ENCODE measurements at regions not wholly inside any gene's neighbourhood (a gene's known extent, or its start where the extent isn't known, plus 50 kb on each side); places are given as distances from the start of the nearest gene placed in this dataset.

DNA sequence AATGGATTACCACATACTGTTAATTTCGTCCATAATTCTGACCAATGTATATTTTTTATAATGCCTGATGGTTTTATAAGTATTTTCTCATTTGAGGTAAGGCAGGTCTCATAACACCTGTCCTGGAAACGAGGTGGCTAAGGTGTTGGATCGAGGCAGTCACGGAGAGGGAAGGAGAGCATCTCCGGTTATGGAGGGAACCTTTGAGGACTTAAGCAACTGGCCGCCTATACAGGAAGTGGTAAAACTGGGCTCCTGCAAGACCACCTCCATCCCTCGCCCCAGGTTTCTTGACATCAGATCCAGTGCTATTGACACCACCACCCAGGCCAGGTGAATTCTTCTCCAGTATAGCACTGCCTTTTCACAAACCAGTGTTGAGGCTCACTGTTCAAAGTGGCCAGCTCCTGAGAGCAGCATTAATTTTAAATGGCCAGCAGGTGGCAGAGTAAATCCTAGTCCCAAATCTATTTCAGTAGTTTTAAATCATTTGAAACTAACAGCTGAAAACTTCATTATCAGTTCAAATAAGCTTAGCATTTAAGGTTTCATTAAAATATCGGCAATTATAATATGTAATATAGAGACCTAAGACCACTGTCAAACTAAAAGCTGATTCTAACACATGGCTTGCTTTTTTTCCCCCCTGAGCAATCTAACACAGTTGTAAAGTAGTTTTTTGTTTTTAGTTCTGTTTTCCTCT, 100.8 kb downstream of the PPM1A start:
- intact Hi-C loops (cut with micrococcal nuclease), result loop anchor here (1.0 kb wide), 2 partner anchors 209 to 902 kb away; no protein-coding TSS in a partner anchor

DNA sequence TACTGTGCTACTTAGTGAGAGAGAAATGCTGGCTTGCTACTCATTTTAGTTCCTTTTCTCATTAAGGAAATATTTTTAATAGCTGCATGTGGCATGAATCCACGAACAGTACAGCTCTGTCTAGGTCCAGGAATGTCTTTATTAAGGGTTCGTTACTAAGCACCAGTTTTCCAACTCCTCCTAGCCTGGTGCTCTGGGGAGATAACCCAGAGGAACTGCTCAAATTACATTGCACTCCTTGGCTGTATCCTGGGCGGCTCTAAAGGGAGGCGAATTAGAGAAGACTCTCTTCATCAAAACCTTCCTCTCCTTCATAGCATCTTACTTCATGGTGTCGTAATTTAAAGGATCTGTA, 101.3 kb downstream of the PPM1A start:
- intact Hi-C loops (cut with micrococcal nuclease), result loop anchor here (1.0 kb wide), 2 partner anchors 209 to 902 kb away; no protein-coding TSS in a partner anchor

DNA sequence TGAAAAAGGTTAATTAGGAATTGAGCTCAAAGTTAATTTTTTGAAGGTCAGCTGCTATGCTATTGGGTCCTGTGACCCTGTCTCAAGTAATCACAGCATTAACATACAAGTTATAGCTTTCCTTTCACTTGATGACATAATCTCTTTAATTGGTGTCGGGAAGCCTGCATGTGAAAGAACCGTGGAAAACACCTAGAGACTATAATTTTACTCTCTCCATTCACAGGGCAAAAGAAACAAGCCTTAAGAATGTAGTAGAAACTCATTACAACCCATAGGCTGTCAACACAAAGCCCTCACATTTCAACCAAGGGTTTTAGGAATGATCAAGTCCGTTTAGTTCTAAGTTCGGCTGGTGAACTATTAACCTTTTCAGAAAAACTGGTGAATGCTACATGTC, 104.4 kb downstream of the PPM1A start:
- intact Hi-C loops (cut with micrococcal nuclease), result no loop called here

DNA sequence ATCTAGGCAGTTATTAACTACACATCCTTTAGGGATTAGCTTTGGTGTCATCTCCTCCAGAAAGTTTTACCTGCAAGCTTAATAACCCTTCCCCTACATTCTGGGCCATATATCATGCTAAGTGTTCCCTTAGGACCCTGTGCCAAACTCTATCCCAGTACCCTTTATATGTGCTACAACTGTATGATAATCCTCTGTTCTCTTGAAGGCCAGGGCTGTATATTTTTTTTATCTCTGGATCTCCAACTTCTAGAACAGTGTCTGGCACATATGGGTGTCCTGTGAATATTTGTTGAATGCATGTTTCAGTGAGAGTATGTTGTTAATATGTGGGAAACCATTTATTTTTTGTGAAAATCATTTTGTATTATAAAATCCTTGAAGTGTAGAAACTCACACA, 106.7 kb downstream of the PPM1A start:
- intact Hi-C loops (cut with micrococcal nuclease), result no loop called here

DNA sequence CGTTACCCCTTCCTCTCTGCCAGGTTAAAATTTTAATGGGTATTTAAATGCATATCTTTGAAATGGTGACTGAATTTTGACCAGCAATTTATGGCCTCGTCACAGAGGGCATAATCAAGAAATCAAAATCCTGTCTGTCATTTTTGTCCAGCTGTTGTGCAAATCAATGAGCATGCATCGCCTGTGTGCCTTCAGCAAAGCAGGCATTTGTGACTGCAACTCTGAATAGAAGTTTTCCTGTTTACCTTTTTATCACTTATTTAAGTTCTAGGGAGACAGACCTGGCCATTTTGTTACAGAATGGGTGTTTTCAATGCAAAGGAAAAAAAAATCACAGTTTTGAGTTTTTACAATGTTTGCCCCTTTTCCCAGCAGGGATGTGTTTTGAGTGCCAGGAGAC, 107.4 kb downstream of the PPM1A start:
- intact Hi-C loops (cut with micrococcal nuclease), result no loop called here

DNA sequence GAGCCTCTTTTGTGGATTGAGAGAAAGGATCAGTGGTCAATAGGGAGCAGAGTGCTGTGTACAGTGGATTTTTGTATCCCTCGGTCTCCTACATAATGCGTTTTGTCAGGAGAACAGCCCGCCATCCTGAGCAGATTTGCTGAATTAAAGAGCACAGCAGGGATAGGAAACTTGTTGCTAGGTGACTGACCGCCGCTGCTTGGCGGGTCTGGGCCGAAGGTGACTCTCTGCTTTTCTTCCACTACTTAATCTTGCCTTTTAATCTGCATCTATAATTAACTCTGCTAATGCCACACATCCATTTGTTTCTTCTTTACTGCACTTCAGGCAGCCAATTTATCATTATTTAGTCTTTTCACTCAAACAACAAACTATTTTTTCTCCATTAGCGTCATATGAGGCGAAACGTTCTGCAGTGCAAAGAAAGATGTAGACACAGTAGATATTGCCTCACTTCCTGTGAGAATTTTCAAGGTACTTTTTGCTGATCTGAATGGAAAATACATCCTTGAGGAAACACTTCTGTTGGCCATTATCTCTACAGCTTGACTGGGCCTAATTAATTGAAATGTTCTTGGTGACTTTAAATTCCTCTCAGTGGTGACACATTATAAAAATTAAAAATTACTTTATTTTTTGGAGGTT, 108.0 kb downstream of the PPM1A start:
- intact Hi-C loops (cut with micrococcal nuclease), result no loop called here

DNA sequence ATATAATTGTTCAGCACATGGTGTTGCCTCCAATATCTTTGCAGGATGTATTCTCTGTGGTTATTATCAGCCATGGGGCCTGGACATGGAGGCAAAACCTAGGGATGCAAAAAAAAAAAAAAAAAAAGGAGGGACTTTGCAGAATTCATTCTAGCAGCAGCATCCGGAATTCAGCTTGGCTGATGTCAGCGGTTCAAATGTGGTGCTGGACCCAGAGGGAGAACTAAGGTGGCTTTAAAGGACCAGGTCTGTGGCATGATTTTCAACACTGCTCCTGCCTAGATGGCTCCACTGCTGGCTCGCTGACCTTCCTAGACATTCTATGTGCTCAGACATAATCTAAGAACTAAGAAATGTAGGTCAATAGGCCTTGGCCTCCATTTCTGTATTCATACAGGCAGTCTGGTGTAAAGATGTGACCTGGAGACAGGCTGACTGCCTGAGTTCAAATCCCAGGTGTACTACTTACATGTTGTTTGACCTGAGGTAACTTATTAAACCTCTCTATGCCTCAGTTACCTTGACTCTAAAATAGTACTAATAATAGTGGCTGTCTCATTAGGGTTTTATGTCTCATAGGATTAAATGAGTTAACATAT, 108.6 kb downstream of the PPM1A start:
- intact Hi-C loops (cut with micrococcal nuclease), result no loop called here

DNA sequence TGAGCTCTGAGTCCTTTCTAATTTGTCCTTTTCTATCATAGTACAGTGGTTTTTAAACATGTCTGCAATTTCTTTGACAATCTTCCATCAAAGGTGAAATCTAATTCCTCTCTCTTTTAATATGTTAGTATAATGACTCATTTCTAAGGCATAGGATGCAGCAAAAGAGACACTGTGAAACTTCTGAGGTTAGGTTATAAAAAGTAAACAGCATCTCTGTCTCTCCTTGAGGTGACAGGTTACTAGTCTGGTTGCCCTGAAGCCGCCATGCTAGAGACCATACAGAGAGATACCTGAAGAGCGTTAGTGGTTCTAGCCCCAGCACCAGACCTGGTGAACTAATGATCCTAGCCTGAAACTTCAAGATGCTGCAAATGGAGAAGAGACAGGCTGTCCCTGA, 114.3 kb downstream of the PPM1A start:
- intact Hi-C loops (cut with micrococcal nuclease), result no loop called here

DNA sequence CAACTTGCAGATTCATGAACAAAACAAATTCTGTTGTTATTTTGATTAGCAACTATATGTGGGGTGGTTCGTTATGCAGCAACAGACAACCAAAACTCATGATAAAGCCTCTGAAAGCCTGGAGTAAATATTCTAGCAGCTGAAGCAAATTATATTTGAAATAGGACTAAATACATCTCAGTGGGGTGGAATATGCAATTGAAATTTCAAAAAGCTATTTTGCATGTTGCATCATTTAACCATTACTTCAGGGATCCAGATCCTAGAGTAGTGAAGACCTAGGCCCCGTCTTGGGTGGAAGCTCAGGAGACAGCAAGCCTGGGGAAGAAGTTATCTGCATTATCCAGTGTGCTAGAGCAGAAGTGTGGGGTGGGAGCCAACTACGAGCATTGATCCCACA, 114.7 kb downstream of the PPM1A start:
- intact Hi-C loops (cut with micrococcal nuclease), result no loop called here

DNA sequence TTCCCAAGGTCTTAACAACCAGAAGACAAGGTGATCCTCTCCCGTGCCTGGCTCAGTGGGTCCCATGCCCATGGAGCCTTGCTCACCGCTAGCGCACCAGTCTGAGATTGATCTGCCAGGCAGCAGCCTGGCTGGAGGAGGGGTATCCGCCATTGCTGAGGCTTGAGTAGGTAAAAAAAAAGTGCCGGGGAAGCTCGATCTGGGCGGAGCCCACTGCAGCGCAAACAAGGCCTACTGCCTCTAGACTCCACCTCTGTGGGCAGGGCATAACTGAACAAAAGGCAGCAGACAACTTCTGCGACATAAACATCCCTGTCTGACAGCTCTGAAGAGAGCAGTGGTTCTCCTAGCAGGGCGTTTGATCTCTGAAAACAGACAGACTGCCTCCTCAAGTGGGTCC, 104.0 kb downstream of the C14orf39 start:
- intact Hi-C loops (cut with micrococcal nuclease), result no loop called here

All from T-helper 2 cell treated with Interferon-gamma antibody and Interleukin-4, amounts not matched to agents 100 ng/mL and 5 ng/mL, for 36 hours (primary cell).